Left cardiac atrium (tissue), 4 donors: ENCODE measurements at regions not wholly inside any gene's neighbourhood (a gene's known extent, or its start where the extent isn't known, plus 50 kb on each side); places are given as distances from the start of the nearest gene placed in this dataset.

Experiments used
- ATAC-seq, 2 donors: fragments of 200-7000 bp; cut with Tn5 transposase; one replicate each; pipeline ENCODE4 v1.9.1; 2020; ENCODE audit warnings: mild to moderate bottlenecking in 2 of 2, moderate library complexity in 2 of 2
- DNase-seq: peaks from one replicate; pipeline ENCODE4 v3.0.0-alpha.2; 2020
- intact Hi-C, 2 donors: fragments of 100-400 bp; cut with DNase I; formaldehyde crosslinking; loops; one replicate each; pipeline versions ENCODE4 v1.14.1 to v1.15.1; 2022 to 2023
- donor health status: DM: no; HTN: yes; CAD: no.
- donor health status: DM: no; HTN: yes; CAD: no; lungs with severe emphysema.
- donor health status: DM: yes; HTN: yes; CAD: no.
- donor health status: Dilated cardiomyopathy.

GRCh38 chr11:115765803-115766239 lies 261.6 kb upstream of the CADM1 start:
- ATAC-seq = no peak
- DNase-seq = no peak
- intact Hi-C loops = no loop called here

- no peak for DNase-seq
- intact Hi-C loops = no loop called here
- no peak for ATAC-seq
Measured at GRCh38 chr11:115764176-115764575, 260.0 kb upstream of the CADM1 start.

GRCh38 chr11:115761817-115762216 lies 257.6 kb upstream of the CADM1 start:
- ATAC-seq (no peak), DNase-seq (no peak)
- intact Hi-C loops = no loop called here

- DNase-seq = peak; percentile 37
- intact Hi-C loops = no loop called here
- ATAC-seq = peak in 1 of 2 donors; percentile 38
Measured at GRCh38 chr11:115761348-115761747, 257.1 kb upstream of the CADM1 start.

- ATAC-seq (peak; percentile 53 to 64), DNase-seq (no peak)
- intact Hi-C loops = no loop called here
Measured at GRCh38 chr11:115760461-115761320, 256.5 kb upstream of the CADM1 start.

- DNase-seq (peak; percentile 58), ATAC-seq (peak; percentile 79 to 83)
- intact Hi-C loops = no loop called here
Measured at GRCh38 chr11:115759622-115760460, 255.6 kb upstream of the CADM1 start.

GRCh38 chr11:115758011-115758410 lies 253.8 kb upstream of the CADM1 start:
- ATAC-seq (no peak), DNase-seq (no peak)
- intact Hi-C loops = no loop called here

- intact Hi-C loops = no loop called here
- no peak for ATAC-seq
- no peak for DNase-seq
Measured at GRCh38 chr11:115751243-115752015, 247.2 kb upstream of the CADM1 start.

GRCh38 chr11:115745610-115746512 lies 241.6 kb upstream of the CADM1 start:
- intact Hi-C loops = no loop called here
- ATAC-seq = peak; percentile 68 to 83
- peak; percentile 50 for DNase-seq

- intact Hi-C loops = no loop called here
Measured at GRCh38 chr11:115745066-115745465, 240.9 kb upstream of the CADM1 start.

GRCh38 chr11:115743719-115744118 lies 239.5 kb upstream of the CADM1 start:
- intact Hi-C loops = no loop called here

More at GRCh38 chr11:115745066-115745465, 240.9 kb upstream of the CADM1 start:
- ATAC-seq (no peak), DNase-seq (no peak)

GRCh38 chr11:115741376-115742107 lies 237.3 kb upstream of the CADM1 start:
- ATAC-seq (no peak), DNase-seq (no peak)
- intact Hi-C loops = no loop called here

More at GRCh38 chr11:115743719-115744118, 239.5 kb upstream of the CADM1 start:
- no peak for ATAC-seq
- DNase-seq = no peak

- intact Hi-C loops = no loop called here
- DNase-seq (no peak), ATAC-seq (no peak)
Measured at GRCh38 chr11:115740324-115740723, 236.1 kb upstream of the CADM1 start.

GRCh38 chr11:115739878-115740277 lies 235.7 kb upstream of the CADM1 start:
- intact Hi-C loops = no loop called here
- ATAC-seq (no peak), DNase-seq (no peak)

- intact Hi-C loops = no loop called here
- no peak for ATAC-seq
- no peak for DNase-seq
Measured at GRCh38 chr11:115739146-115739545, 234.9 kb upstream of the CADM1 start.

- no peak for ATAC-seq
- no peak for DNase-seq
- intact Hi-C loops = no loop called here
Measured at GRCh38 chr11:115737875-115738274, 233.7 kb upstream of the CADM1 start.

- intact Hi-C loops = no loop called here
- DNase-seq = no peak
Measured at GRCh38 chr11:115736146-115736545, 231.9 kb upstream of the CADM1 start.

GRCh38 chr11:115724666-115725065 lies 220.5 kb upstream of the CADM1 start:
- intact Hi-C loops = no loop called here
- DNase-seq (no peak), ATAC-seq (no peak)

More at GRCh38 chr11:115736146-115736545, 231.9 kb upstream of the CADM1 start:
- no peak for ATAC-seq
